ENCODE measurements at regions not wholly inside any gene's neighbourhood (a gene's known extent, or its start where the extent isn't known, plus 50 kb on each side); places are given as distances from the start of the nearest gene placed in this dataset.

GRCh38 chr2:58907644-58908043 is 666.5 kb upstream of the FANCL start:
- DNase-seq (ENCODE audit: low spot score), result no peak
- intact Hi-C loops (cut with DNase I), result no loop called here
- no peak for ATAC-seq

GRCh38 chr2:58906081-58906645 is 665.0 kb upstream of the FANCL start:
- no peak for ATAC-seq

GRCh38 chr2:58904095-58904494 is 663.0 kb upstream of the FANCL start:
- intact Hi-C loops (cut with DNase I), result no loop called here
- ATAC-seq, result no peak
- DNase-seq (ENCODE audit: low spot score), result no peak

More at GRCh38 chr2:58906081-58906645, 665.0 kb upstream of the FANCL start:
- intact Hi-C loops (cut with DNase I), result no loop called here
- DNase-seq (ENCODE audit: low spot score), result no peak

GRCh38 chr2:58903427-58903826 is 662.3 kb upstream of the FANCL start:
- intact Hi-C loops (cut with DNase I), result no loop called here
- DNase-seq (ENCODE audit: low spot score) (no peak), ATAC-seq (no peak)

- ATAC-seq (no peak), DNase-seq (ENCODE audit: low spot score) (no peak)
- intact Hi-C loops (cut with DNase I), result no loop called here
These were observed 659.3 kb upstream of the FANCL start for GRCh38 chr2:58900246-58901027.

- intact Hi-C loops (cut with DNase I), result no loop called here
- ATAC-seq (no peak), DNase-seq (ENCODE audit: low spot score) (no peak)
These were observed 658.6 kb upstream of the FANCL start for GRCh38 chr2:58899692-58900091.

GRCh38 chr2:58896638-58897037 is 655.5 kb upstream of the FANCL start:
- peak; percentile 63 for ATAC-seq
- peak; percentile 63 for DNase-seq (ENCODE audit: low spot score)
- intact Hi-C loops (cut with DNase I), result no loop called here

- DNase-seq (ENCODE audit: low spot score) (no peak), ATAC-seq (peak; percentile 60)
- intact Hi-C loops (cut with DNase I), result no loop called here
These were observed 654.7 kb upstream of the FANCL start for GRCh38 chr2:58895857-58896256.

- ATAC-seq (no peak), DNase-seq (ENCODE audit: low spot score) (no peak)
- intact Hi-C loops (cut with DNase I), result no loop called here
These were observed 652.7 kb upstream of the FANCL start for GRCh38 chr2:58893656-58894351.

GRCh38 chr2:58891828-58892377 is 650.8 kb upstream of the FANCL start:
- intact Hi-C loops (cut with DNase I), result no loop called here
- ATAC-seq, result no peak
- DNase-seq (ENCODE audit: low spot score), result no peak

GRCh38 chr2:58890865-58891525 is 649.9 kb upstream of the FANCL start:
- ATAC-seq, result no peak
- intact Hi-C loops (cut with DNase I), result no loop called here
- DNase-seq (ENCODE audit: low spot score), result no peak

- DNase-seq (ENCODE audit: low spot score), result no peak
- intact Hi-C loops (cut with DNase I), result no loop called here
- no peak for ATAC-seq
These were observed 644.9 kb upstream of the FANCL start for GRCh38 chr2:58886009-58886408.

- DNase-seq (ENCODE audit: low spot score) (no peak), ATAC-seq (no peak)
- intact Hi-C loops (cut with DNase I), result no loop called here
These were observed 638.7 kb upstream of the FANCL start for GRCh38 chr2:58879834-58880233.

- no peak for DNase-seq (ENCODE audit: low spot score)
- no peak for ATAC-seq
- intact Hi-C loops (cut with DNase I), result no loop called here
These were observed 637.7 kb upstream of the FANCL start for GRCh38 chr2:58878778-58879177.

- DNase-seq (ENCODE audit: low spot score) (no peak), ATAC-seq (no peak)
- intact Hi-C loops (cut with DNase I), result no loop called here
These were observed 635.0 kb upstream of the FANCL start for GRCh38 chr2:58876126-58876525.

- DNase-seq (ENCODE audit: low spot score) (no peak), ATAC-seq (no peak)
- intact Hi-C loops (cut with DNase I), result no loop called here
These were observed 634.3 kb upstream of the FANCL start for GRCh38 chr2:58875436-58875835.

GRCh38 chr2:58871469-58872142 is 630.5 kb upstream of the FANCL start:
- ATAC-seq (no peak), DNase-seq (ENCODE audit: low spot score) (no peak)
- intact Hi-C loops (cut with DNase I), result no loop called here

- ATAC-seq, result no peak
- intact Hi-C loops (cut with DNase I), result no loop called here
- DNase-seq (ENCODE audit: low spot score), result no peak
These were observed 629.6 kb upstream of the FANCL start for GRCh38 chr2:58870704-58871103.

GRCh38 chr2:58866946-58867345 is 625.8 kb upstream of the FANCL start:
- ATAC-seq (no peak), DNase-seq (ENCODE audit: low spot score) (no peak)
- intact Hi-C loops (cut with DNase I), result no loop called here

All from sciatic nerve (tissue), 2 donors.